ENCODE measurements at regions not wholly inside any gene's neighbourhood (a gene's known extent, or its start where the extent isn't known, plus 50 kb on each side); places are given as distances from the start of the nearest gene placed in this dataset.

DNA sequence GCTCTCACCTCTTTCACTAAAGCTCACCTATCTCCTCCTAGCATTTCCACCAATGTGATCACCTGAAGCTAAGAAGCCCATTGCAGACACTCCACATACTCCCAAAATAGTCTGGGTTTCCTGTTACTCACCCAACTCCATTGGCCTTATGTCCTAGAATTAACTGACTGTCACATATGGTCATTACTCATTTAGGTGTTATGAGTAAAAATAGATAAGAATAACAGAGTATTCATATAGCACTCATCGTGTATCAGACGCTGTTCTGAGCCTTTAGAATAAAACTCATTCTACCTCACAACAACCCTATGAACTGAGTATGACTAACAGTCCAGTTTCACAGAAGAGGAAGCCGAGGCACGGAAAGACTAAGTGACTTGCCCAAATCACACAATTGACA, 174.2 kb upstream of the NPVF start:
- no peak for TF ChIP-seq POLR2A (IDR thresholded peaks at IDR 0.05)
- TF ChIP-seq, protein P1, sequence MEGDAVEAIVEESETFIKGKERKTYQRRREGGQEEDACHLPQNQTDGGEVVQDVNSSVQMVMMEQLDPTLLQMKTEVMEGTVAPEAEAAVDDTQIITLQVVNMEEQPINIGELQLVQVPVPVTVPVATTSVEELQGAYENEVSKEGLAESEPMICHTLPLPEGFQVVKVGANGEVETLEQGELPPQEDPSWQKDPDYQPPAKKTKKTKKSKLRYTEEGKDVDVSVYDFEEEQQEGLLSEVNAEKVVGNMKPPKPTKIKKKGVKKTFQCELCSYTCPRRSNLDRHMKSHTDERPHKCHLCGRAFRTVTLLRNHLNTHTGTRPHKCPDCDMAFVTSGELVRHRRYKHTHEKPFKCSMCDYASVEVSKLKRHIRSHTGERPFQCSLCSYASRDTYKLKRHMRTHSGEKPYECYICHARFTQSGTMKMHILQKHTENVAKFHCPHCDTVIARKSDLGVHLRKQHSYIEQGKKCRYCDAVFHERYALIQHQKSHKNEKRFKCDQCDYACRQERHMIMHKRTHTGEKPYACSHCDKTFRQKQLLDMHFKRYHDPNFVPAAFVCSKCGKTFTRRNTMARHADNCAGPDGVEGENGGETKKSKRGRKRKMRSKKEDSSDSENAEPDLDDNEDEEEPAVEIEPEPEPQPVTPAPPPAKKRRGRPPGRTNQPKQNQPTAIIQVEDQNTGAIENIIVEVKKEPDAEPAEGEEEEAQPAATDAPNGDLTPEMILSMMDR (IDR thresholded peaks at IDR 0.05) = no peak

All from adrenal gland (tissue), 5 donors.